Urinary bladder (tissue), 3 donors: ENCODE measurements at regions not wholly inside any gene's neighbourhood (a gene's known extent, or its start where the extent isn't known, plus 50 kb on each side); places are given as distances from the start of the nearest gene placed in this dataset.

Source experiments
- DNase-seq: peaks from one replicate; pipeline ENCODE4 v3.0.0-alpha.2; 2015; ENCODE audit errors: extremely low spot score
- H3K27ac ChIP-seq: one replicate; pipeline ENCODE4 v1.5.1; 2013; ENCODE audit warnings: low read depth, mild to moderate bottlenecking, moderate library complexity
- H3K36me3 ChIP-seq: one replicate; pipeline ENCODE4 v1.6.1; 2013; ENCODE audit warnings: mild to moderate bottlenecking, moderate library complexity; ENCODE audit not compliant: insufficient read depth
- H3K4me1 ChIP-seq: one replicate; pipeline ENCODE4 v1.6.1; 2013; ENCODE audit warnings: mild to moderate bottlenecking, moderate library complexity; ENCODE audit not compliant: insufficient read depth
- H3K4me3 ChIP-seq: one replicate; pipeline ENCODE4 v1.5.1; 2013; ENCODE audit warnings: low read depth, low read length
- WGBS: extraction: QIAGEN DNeasy Blood & Tissue Kit; methylation state at CpG from one replicate; pipeline ENCODE4 v1.1.7; 2013; 5-methylcytosine and 5-hydroxymethylcytosine counted together
- donor health status: healthy with polysubstance abuse.
- donor health status: healthy.

DNA sequence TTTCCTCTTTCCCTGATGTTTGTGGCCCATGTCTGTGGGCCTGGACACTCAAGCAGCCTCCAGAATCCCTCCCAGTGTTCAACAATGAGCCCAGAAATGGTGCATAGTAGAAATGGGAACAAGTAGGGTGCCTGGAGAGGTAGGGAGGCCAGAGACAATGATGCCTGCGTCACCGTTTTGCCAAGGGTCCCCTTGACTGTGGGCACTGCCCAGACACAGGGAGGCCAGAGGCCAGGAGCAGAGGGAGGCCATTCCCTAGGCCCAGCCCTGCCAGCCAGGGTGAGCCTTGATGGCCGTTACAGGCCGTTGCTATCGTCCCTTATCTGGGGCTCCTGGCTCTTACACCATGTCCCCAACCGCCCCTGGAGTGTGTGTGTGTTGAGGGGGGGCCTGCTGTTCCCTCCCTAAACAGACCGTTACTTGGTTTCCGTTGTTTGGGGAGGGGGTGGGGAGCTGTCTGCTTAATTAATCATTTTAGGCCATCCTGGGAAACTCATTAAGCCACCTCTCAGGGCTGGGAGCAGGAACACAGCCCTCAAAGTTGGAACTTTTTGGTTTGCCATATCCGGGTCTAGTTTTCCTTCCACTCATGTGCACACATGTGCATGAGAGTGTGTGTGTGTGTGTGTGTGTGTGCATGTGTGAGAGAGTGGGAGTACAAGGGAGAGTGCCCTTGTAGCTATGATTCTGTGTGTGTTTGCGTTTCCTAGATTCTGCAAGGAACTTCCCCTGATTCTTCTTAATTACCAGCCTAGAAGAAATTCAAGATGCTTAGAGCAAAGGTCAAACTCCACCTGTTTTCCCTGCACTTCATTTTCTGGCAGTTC lies 135.2 kb upstream of the HAAO start:
- 44% methylated on average over 10 of the region's 10 CpGs for WGBS

DNA sequence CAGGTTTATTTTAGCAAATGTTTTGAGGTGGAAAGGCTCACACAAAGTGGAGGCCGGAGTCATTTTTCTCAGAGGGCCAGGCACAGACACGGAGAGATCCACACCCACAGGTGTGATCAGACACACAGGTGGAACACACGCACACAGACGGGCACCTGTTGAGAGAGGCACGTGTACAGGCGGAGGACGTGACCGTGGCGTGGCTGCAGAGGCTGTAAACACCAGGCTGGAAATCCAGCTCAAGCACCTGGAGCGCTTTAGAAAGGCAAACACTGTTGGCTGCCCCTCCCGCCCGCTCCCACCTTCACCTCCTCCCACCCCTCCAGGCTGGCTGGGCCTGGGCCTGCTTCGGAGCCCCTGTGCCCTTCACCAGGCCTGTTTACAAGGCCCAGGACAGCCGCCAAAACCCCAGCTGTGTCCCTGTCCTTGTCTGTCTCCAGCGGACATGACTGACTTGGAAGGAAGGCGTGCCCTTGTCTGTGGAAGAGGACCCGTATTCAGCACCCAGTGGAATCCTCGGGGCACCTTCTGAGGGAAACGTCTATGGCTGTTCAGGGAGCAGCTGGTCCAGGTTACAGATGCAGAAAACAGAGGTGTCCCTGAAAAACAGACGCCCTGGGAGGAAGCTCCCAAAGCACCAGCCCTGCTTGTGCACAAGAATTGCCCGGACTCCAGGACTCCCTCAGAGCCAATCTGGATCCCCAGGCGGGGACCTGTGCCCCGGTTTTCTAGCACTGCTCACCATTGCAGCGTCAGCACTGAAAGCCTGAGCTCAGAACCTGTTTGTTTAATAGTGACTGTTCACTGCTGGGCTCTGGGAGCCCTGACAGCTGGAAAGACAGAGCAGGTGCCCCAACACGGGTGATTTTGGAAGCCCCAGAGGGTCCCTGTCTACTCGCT lies 134.3 kb upstream of the HAAO start:
- H3K27ac ChIP-seq = peak overlapping the region; percentile 53
- no peak for DNase-seq
- 63% methylated on average over 26 of the region's 26 CpGs for WGBS
- no peaks in the 10 kb centered on the region for H3K36me3 ChIP-seq
- peaks cover 2% of the 10 kb centered on the region for H3K4me1 ChIP-seq
- H3K4me3 ChIP-seq = no peak overlapping the region

More for the DNA sequence above, 135.2 kb upstream of the HAAO start:
- Histone ChIP-seq H3K4me3 (no peak overlapping the region), H3K4me1 (peaks cover 2% of the 10 kb centered on the region), H3K36me3 (no peaks in the 10 kb centered on the region), H3K27ac (peak overlapping the region; percentile 13)
- no peak for DNase-seq

DNA sequence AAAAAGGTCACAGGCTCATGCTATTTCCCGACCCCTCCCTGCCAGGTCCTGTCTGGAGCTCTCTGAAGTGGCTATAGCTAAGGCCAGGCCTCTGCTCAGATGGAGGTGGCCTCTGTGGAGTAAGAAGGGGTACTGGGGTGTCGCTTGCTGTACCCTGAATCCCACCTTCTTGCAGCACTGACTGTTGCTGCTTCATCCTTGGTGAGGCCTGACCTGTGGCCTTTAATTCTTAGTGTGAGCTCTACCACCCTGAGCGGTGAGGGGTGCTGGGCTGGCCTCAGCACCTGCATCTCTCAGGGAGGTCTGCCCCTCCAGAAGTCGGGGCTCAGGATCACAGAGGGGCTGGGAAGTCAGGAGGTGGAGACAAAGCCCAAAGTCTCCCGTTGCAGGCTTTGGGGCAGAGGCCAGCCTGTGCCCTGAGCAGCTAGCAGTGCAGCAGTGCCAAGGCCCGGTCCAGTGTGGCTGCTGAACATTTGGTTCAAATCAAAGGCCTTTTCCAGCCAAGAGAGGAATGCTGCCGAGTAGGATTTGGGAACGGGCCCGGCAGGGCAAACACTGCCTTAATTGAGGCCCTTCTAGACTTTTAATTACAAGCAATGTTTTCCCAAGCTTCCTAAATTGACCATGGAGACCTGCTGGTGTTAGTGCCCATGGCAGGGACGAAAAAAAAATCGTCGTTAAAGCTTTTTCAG lies 133.5 kb upstream of the HAAO start:
- 29% methylated on average over 12 of the region's 12 CpGs for WGBS
- no peak for DNase-seq
- H3K4me3 ChIP-seq = no peak overlapping the region
- peak overlapping the region; percentile 40 for H3K27ac ChIP-seq
- H3K36me3 ChIP-seq = no peaks in the 10 kb centered on the region
- H3K4me1 ChIP-seq = peaks cover 2% of the 10 kb centered on the region

DNA sequence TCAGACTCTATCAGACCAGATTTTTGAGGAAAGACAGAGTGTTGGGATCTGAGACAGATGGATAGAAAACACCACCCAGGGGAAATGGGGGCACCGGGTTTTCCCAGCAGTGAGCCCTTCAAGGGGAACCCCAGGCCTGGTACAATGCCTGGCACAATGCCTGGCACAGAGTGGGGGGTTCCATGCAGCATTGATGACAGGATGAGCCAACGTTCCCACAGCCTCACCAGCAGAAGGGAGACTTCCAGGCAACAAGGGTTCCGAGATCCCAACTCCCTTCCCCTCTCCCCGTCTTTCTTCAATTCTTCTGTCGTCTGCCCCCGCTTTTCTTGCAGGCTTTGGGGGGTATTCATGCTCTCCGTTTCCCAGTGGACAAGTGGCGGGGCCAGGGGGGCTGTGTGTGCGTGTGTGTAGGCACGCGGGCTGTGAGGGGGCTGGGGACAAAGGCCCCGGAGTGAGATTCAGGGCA lies 132.1 kb upstream of the HAAO start:
- WGBS = 17% methylated on average over 12 of the region's 12 CpGs
- Histone ChIP-seq H3K36me3 (no peaks in the 10 kb centered on the region), H3K4me3 (no peak overlapping the region), H3K27ac (peak overlapping the region; percentile 65), H3K4me1 (peaks cover 2% of the 10 kb centered on the region)
- no peak for DNase-seq

DNA sequence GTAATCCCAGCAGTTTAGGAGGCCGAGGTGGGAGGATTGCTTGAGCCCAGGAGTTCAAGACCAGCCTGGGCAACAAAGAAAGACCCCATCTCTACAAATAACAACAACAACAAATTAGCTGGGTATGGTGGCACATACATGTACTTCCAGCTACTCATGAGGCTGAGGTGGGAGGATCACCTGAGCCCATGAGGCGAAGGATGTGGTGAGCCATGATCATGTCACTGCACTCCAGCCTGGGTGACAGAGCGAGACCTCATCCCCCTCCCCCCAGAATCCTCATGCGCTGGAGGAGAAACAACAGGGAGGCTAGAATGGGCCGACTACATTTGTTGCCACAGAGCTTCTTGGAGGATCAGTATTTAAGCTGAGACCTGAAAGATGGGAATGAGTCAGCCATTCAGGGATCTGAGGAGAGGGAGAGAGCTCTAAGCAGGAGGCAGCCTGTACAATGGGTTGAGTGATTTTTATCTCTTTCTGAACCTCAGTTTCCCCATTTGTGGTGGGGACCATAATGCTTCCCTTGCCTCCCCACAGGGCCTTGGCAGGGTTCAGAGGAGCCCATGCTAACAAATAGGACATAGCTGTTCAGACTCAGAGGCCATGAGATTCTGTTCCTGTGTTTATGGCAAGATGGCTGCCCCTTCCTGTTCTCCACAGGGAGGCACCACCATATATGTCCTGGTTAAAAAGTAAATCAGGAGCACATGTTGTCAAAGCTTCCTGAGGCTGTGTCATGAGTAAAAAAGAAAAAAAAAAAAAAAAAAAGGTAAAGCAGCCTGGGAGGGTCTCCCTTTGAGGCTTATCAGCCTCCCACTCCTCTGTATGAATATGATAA lies 131.4 kb upstream of the HAAO start:
- peaks cover 2% of the 10 kb centered on the region for H3K4me1 ChIP-seq
- H3K27ac ChIP-seq = peak overlapping the region; percentile 65
- no peak overlapping the region for H3K4me3 ChIP-seq
- WGBS = 56% methylated on average over 5 of the region's 5 CpGs
- DNase-seq = no peak
- no peaks in the 10 kb centered on the region for H3K36me3 ChIP-seq

DNA sequence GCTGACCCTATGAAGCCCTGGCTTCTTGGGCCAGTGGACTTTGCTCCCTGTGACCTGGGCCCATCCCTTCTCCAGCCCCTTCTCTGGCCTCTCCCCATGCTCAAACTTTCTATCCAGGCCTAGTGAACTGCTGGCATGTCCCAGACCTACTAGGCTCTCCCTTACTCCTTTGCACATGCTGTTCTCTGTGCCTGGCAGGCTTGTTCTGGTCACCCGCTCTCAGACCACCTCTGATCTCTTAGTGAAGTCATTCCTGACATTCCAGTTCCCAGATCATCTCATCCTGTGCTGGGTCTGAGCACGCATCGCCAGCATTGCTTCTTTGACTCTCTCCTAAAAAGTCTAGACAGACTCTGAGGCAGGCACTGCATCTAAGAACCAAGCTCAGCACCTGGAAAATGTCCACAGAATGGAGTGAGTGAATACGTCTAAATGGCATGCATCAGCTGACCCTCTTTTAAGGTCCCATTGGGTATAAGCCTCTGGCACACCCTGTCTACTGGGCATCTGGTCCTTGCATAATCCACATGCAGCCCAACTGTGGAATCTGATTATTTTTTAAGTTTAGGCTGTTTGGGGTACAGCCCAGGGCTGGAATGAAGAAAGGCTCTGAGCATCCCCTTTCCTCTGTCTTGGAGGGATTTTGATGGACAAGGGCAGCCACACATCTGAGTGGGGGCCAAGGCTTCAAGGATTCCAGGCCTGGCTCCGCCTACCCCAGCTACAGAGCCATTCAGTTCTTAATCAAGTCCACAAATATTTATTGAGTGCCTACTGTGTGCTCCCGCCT lies 130.6 kb upstream of the HAAO start:
- Histone ChIP-seq H3K27ac (no peak overlapping the region), H3K36me3 (no peaks in the 10 kb centered on the region), H3K4me3 (no peak overlapping the region), H3K4me1 (peaks cover 2% of the 10 kb centered on the region)
- 57% methylated on average over 6 of the region's 6 CpGs for WGBS
- no peak for DNase-seq

DNA sequence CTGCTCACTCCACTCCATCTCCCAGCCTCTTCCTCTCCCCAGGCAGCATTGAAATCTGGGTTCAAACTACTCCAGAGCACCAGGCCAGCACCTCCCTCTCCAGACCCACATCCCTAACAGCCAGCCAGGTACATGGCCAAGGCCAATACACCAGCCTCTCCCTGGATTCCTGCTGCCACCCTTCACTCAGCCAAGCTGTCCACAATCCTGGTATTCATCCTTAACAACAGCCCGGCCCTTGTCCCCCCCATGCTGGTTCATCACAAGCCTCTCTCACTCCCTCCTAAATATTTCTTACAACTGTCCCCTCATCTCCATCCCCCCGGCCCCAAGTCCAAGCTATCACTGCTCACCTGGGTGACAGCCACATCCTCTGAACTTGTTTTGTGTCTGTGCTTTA lies 129.9 kb upstream of the HAAO start:
- 79% methylated on average over 2 of the region's 2 CpGs for WGBS
- Histone ChIP-seq H3K36me3 (no peaks in the 10 kb centered on the region), H3K27ac (no peak overlapping the region), H3K4me3 (no peak overlapping the region), H3K4me1 (peaks cover 2% of the 10 kb centered on the region)
- DNase-seq = no peak

DNA sequence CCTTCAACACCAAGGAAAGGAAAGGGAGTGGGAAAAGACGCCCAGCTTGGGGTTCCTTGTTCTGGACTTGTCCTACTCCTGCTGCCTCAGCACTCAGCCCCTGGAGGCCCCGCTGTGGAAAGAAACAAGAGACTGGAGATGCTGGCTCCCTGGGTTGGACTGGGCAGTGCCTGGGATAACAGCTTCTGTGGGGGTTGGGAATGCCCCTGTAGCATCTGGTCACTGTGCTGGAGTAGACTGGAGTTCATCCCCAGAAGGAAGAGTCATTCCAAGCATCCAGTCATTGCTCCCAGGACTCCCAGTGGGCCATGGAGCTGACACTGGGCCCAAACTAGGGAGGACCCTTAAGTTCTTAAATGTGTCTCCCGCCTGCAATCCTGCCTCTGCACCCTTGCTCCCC lies 129.3 kb upstream of the HAAO start:
- Histone ChIP-seq H3K4me3 (no peak overlapping the region), H3K4me1 (peaks cover 2% of the 10 kb centered on the region), H3K36me3 (no peaks in the 10 kb centered on the region), H3K27ac (no peak overlapping the region)
- WGBS = 91% methylated on average over 3 of the region's 3 CpGs
- DNase-seq = no peak

DNA sequence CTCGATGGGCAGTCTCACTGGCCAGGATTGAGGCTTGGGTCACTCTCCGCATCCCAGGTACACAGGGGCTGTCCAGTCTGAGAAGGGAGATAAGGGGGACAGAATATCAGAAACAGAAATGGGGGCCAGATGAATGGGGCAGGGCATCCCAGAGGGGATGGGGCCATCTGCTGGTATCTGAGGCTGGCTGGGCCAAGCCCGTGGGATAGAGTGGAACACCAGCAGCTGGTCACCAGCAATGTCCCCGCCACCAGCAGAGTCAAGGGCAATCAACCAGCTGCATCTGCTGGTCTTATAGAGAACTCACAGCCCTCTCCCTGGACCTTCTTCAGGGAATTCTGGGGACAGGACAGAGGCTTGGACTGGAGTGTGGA lies 128.8 kb upstream of the HAAO start:
- Histone ChIP-seq H3K4me3 (no peak overlapping the region), H3K36me3 (no peaks in the 10 kb centered on the region), H3K4me1 (peaks cover 2% of the 10 kb centered on the region), H3K27ac (no peak overlapping the region)
- WGBS = 83% methylated on average over 4 of the region's 4 CpGs
- no peak for DNase-seq

DNA sequence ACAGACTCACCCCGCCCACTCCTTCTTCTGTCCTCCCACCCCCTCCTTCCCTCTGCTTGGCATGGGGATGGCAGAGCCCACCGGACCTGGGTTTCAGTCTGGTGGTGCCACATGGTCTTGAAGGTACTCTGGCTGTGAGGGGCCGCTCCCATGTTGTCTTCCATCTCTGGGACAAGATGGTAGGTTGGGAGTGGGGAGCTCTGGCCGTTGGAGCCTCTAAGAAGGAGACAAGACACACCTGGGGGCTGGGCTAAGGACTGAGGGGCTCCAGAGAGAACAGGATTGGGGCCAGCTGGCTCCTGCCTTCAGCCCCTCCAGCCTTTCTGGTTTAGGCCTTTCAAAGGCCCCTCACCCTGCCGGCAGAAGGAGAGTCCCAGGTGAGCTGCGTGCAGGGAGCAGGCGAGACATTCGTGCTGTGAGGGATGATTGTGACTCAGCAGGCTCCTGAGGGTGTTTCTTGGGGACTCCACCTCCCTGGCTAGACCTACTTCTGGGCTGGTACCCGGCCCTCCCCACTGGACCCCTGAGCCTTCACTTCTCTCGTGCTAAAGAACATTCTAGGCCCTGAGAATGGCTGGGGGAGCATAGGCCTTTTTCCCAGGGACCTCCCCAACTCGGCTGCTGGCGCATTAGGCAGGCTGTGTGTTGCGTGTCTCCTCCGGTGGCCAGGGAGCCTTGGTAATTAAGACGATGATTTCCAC lies 128.2 kb upstream of the HAAO start:
- no peak overlapping the region for H3K27ac ChIP-seq
- DNase-seq = no peak
- no peaks in the 10 kb centered on the region for H3K36me3 ChIP-seq
- WGBS = 88% methylated on average over 15 of the region's 15 CpGs
- no peaks in the 10 kb centered on the region for H3K4me1 ChIP-seq
- H3K4me3 ChIP-seq = no peak overlapping the region

DNA sequence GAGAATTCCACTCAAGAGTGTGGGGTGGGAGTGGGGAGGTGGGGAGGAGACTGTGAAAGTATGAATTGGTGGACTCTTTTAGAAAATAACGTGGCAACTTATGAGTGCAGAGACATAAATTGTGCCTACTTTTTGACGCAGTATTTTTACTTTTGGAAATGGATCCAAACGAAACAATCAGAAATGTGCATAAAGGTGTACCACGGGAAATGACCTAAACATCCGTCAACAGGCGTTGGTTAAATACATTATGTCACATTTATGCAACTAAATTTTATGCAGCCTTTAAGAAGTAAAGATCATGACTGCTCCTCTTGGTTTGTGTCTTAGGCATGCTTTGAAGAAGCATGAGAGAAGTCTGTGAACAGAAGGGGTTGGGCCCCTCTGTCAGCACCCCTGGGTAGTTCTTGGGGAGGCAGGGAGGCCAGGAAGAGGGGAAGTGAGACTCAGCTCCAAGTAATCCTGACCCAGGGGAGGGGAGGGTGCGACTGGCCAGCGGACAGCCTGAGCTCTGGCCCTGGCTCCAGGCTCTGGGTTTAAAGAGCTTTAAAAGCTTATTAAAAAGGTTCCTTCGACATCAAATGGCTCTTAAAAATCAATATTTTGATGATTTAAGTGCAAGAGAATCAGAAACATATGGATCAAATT lies 126.4 kb upstream of the HAAO start:
- Histone ChIP-seq H3K4me1 (no peaks in the 10 kb centered on the region), H3K36me3 (no peaks in the 10 kb centered on the region), H3K4me3 (no peak overlapping the region), H3K27ac (no peak overlapping the region)
- WGBS = 78% methylated on average over 9 of the region's 9 CpGs
- DNase-seq = no peak
